ENCODE measurements at regions not wholly inside any gene's neighbourhood (a gene's known extent, or its start where the extent isn't known, plus 50 kb on each side); places are given as distances from the start of the nearest gene placed in this dataset.

- TF ChIP-seq ZNF677 (tag by site-specific recombination; IDR thresholded peaks at IDR 0.05): no peak
- TF ChIP-seq TCF7L2 (IDR thresholded peaks at IDR 0.05; ENCODE audit: borderline replicate concordance, low read depth, low read length): no peak
- no peak for TF ChIP-seq TRIM28 (IDR thresholded peaks at IDR 0.05; ENCODE audit: borderline replicate concordance, low read length)
- TF ChIP-seq, protein P1, sequence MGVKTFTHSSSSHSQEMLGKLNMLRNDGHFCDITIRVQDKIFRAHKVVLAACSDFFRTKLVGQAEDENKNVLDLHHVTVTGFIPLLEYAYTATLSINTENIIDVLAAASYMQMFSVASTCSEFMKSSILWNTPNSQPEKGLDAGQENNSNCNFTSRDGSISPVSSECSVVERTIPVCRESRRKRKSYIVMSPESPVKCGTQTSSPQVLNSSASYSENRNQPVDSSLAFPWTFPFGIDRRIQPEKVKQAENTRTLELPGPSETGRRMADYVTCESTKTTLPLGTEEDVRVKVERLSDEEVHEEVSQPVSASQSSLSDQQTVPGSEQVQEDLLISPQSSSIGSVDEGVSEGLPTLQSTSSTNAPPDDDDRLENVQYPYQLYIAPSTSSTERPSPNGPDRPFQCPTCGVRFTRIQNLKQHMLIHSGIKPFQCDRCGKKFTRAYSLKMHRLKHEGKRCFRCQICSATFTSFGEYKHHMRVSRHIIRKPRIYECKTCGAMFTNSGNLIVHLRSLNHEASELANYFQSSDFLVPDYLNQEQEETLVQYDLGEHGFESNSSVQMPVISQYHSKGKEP (tag by site-specific recombination; IDR thresholded peaks at IDR 0.05): no peak
- TF ChIP-seq CTCF (tag by site-specific recombination; IDR thresholded peaks at IDR 0.05): no peak
- no peak for TF ChIP-seq OSR2 (tag by site-specific recombination; IDR thresholded peaks at IDR 0.05)
Observed at GRCh38 chr3:193095366-193095765, 145.7 kb upstream of the PLAAT1 start.
